Fibroblast of mammary gland (primary cell): ENCODE measurements at regions not wholly inside any gene's neighbourhood (a gene's known extent, or its start where the extent isn't known, plus 50 kb on each side); places are given as distances from the start of the nearest gene placed in this dataset.

Source experiments
- DNase-seq: peaks from one replicate; pipeline ENCODE4 v3.0.0-alpha.2; 2010; ENCODE audit warnings: low read depth
- H3K4me3 ChIP-seq: 2 replicates; pipeline ENCODE4 v1.5.1; 2011; ENCODE audit warnings: low read depth, mild to moderate bottlenecking, low read length, moderate library complexity; ENCODE audit not compliant: control insufficient read depth
- TF ChIP-seq, protein P1 (sequence below): conservative IDR thresholded peaks from 2 replicates; pipeline ENCODE4 v1.5.1; 2011; ENCODE audit warnings: low read depth, low read length, inconsistent platforms; ENCODE audit not compliant: control insufficient read depth, insufficient read depth

DNA sequence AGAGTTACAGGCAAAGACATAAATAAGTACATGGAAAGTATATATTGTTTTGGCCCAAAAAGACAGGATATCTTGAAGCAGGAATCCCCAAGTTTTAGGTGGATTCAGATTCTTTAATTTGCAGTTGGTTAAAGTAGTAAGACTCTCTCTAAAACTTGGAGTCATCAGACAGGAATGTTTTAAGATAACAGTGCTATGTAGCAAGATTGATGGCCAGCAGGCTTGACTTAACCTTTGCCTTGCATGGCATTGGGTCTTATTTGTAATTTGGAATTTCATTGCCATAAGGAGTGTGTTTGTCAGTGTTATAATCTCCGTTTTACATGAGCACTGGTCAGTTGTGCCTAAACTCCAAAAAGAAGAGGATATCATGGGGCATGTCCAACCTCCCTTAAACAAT is 727.6 kb upstream of the CHRM3 start:
- no peak overlapping the region for H3K4me3 ChIP-seq
- TF ChIP-seq, protein P1, sequence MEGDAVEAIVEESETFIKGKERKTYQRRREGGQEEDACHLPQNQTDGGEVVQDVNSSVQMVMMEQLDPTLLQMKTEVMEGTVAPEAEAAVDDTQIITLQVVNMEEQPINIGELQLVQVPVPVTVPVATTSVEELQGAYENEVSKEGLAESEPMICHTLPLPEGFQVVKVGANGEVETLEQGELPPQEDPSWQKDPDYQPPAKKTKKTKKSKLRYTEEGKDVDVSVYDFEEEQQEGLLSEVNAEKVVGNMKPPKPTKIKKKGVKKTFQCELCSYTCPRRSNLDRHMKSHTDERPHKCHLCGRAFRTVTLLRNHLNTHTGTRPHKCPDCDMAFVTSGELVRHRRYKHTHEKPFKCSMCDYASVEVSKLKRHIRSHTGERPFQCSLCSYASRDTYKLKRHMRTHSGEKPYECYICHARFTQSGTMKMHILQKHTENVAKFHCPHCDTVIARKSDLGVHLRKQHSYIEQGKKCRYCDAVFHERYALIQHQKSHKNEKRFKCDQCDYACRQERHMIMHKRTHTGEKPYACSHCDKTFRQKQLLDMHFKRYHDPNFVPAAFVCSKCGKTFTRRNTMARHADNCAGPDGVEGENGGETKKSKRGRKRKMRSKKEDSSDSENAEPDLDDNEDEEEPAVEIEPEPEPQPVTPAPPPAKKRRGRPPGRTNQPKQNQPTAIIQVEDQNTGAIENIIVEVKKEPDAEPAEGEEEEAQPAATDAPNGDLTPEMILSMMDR: no peak
- peak; percentile 65 for DNase-seq

DNA sequence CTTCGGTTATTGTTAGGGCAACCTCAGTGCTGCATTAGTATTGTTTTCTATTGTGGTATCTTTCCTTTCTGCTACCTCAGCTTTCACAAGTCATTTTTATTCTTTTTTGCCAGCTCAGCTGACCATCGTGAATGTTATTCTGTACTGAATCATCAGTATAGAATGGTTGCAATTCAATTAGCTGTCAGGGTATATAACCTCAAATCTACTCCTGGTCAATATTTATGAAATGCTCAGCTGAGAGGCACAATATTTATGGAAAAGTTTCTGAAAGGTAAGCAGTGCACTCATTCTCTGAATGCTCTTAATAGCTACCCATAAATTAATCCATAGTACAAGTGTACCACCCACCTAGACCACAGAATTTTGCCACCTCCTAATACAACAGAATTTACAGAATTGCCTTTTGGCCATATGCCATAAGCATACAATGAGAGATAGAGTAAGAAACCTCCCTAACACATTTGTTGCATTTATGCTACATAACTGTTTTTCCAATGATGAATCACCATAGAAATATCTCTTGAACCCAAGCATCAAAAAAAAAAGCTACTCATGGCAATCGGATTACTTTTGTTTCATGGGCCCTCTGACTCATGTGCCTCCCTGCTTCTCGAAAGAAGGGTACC is 732.6 kb upstream of the CHRM3 start:
- no peak overlapping the region for H3K4me3 ChIP-seq
- TF ChIP-seq, protein P1: no peak
- peak; percentile 78 for DNase-seq

DNA sequence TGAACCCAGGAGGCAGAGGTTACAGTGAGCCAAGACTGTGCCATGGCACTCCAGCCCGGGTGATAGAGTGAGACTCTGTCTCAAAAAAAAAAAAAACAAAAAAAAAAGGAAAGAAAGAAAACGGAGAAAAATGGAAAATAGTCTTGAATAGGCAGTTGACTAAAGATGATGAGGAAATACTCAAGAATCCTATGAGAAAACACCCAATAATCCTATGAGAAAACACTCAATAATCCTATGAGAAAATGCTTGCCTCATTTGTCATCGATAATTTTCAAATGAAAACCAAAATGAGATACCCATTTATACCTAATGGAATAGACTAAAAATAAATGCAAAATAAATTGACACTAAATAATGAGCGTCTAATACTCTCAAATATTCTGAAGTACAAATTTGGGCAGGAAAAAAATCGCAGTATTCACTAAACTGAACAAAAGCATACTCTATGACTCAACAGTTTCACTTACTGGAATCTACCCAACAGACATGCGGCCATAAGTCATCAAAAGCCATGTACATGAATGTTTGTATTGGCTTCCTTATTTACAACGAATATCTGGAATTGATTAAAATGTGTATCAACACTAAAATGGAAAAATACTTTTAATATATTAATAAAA is 733.9 kb upstream of the CHRM3 start:
- peak; percentile 95 for DNase-seq
- no peak overlapping the region for H3K4me3 ChIP-seq
- TF ChIP-seq, protein P1: no peak

DNA sequence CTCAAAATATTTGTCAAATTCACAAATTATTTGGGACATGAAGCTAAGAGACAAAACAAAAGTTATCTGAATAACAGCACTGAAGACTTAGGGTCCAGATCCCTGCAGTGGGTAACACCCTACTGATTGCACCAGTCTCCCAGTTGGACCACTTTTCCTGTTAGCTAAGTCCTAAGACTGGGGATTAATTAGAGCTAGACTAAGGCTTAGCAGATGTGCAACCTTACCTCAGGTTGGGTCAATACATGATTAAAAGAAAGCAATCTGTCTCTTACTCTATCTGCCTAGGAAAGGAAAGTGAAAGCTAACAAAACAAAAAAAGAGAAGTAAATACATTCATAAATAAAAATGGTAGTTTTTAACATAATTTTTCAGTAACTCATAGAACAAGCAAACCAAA is 737.2 kb upstream of the CHRM3 start:
- TF ChIP-seq, protein P1: no peak
- DNase-seq: no peak
- H3K4me3 ChIP-seq: no peak overlapping the region

DNA sequence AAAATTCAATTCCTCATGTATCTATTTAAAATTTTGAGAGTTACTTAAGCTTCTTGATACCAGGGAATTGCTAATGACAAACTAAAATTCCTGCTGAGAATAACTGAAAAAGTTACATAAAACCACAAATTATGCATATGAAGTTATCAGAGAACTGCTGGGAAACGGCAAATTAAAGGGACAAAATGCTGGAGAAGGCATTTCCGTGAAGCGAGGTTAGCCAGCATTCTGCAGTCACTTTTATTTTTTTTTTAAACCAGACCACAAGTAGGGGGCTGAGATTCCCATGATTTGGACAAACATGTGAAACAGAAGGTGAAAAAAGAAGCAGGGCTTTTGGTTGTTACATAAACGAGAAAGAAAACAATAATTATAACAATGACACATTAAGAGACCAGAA is 737.6 kb upstream of the CHRM3 start:
- TF ChIP-seq, protein P1: no peak
- DNase-seq: no peak

DNA sequence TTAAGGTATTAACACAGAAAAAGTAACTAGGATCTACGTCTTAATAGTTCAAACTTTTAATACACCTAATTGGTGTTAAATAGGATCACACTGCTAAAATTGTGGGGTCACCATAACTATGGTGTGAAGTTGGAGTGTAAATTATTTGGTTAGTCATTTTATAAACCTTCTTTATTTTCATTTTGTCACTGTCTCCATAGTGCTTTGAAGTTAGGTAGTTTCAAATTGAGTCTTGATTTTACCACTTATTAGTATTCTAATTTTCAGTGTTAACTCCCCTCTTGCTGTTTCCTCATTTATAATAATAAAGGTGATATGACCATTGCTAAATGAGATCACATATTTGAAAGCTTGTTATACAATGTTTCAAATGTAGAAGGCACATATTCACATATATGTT is 738.1 kb upstream of the CHRM3 start:
- no peak overlapping the region for H3K4me3 ChIP-seq
- TF ChIP-seq, protein P1: no peak
- no peak for DNase-seq

More for the DNA sequence above, 737.6 kb upstream of the CHRM3 start:
- no peak overlapping the region for H3K4me3 ChIP-seq

DNA sequence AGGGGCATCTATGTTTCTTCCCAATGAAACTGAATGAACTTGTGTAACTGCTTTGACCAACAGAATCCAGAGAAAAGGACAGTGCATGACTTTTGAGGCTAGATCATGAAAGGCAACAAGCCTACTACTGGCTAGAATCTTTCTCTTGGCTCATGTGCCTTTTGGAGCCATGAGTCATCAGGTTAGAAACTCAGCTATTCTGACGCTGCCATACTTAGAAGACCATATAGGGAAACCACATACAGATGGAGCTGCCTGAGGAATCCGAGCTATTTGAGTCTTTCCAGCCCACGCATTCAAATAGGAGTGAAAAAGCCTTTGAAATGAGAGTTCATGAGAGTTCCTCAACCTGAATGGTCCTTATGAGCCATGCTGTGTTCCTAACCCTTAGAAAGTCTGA is 738.5 kb upstream of the CHRM3 start:
- DNase-seq: peak; percentile 99
- no peak overlapping the region for H3K4me3 ChIP-seq
- TF ChIP-seq, protein P1: no peak
